DND-41 (cell line): ENCODE measurements at regions not wholly inside any gene's neighbourhood (a gene's known extent, or its start where the extent isn't known, plus 50 kb on each side); places are given as distances from the start of the nearest gene placed in this dataset.

ENCODE experiments used
- CTCF ChIP-seq: IDR thresholded peaks from 2 replicates; pipeline ENCODE4 v1.5.1; 2012; ENCODE audit warnings: borderline replicate concordance, low read length, moderate library complexity, mild to moderate bottlenecking; ENCODE audit not compliant: poor library complexity, severe bottlenecking; ENCODE audit errors: extremely low read depth
- EZH2 ChIP-seq: IDR thresholded peaks from 3 replicates; pipeline ENCODE4 v1.6.1; 2012; ENCODE audit warnings: borderline replicate concordance, low read depth, mild to moderate bottlenecking, moderate library complexity, low read length, inconsistent platforms; ENCODE audit not compliant: severe bottlenecking

GRCh38 chr13:67859904-67860303 lies 629.8 kb upstream of the PCDH9 start:
- TF ChIP-seq CTCF: no peak
- no peak for TF ChIP-seq EZH2
